H1 (cell line): ENCODE measurements at regions not wholly inside any gene's neighbourhood (a gene's known extent, or its start where the extent isn't known, plus 50 kb on each side); places are given as distances from the start of the nearest gene placed in this dataset.

Experiments
- CTCF ChIA-PET: fragments of 300-600 bp; sonication (Branson Sonifier 250); formaldehyde crosslinking; loops from one replicate; lab custom pipeline; 2021; ENCODE audit not compliant: partially characterized antibody; lab: Charles Lee
- POLR2A ChIA-PET: fragments of 300-600 bp; sonication (Branson Sonifier 250); formaldehyde crosslinking; loops from one replicate; lab custom pipeline; 2021; ENCODE audit warnings: inconsistent platforms; ENCODE audit not compliant: partially characterized antibody; lab: Charles Lee
- DNase-seq, 2 experiments: peaks; one replicate each; pipeline versions ENCODE4 v3.0.0 to v3.0.0-alpha.2; 2010 to 2022; ENCODE audit warnings: low spot score in 2 of 2, low read depth in 1 of 2, mixed read lengths in 1 of 2
- FAIRE-seq: peaks from 2 replicates; lab custom pipeline; 2011; peaks lifted over from hg19 to GRCh38; lab: Jason Lieb, UNC
- H2AFZ ChIP-seq: 2 replicates; pipeline ENCODE4 v1.8.1; 2012; ENCODE audit warnings: low read length, inconsistent platforms
- H2AK5ac ChIP-seq: 2 replicates; pipeline ENCODE4 v1.6.1; 2013; ENCODE audit warnings: low read depth, low read length
- H2BK120ac ChIP-seq: replicated peaks from 2 replicates; pipeline ENCODE3; 2013; ENCODE audit warnings: low read depth, low read length, inconsistent platforms
- H2BK12ac ChIP-seq: 2 replicates; pipeline ENCODE4 v1.6.1; 2013; ENCODE audit warnings: low read depth, low read length
- H2BK15ac ChIP-seq: 2 replicates; pipeline ENCODE4 v1.6.1; 2013; ENCODE audit warnings: low read length
- H2BK20ac ChIP-seq: 2 replicates; pipeline ENCODE4 v1.6.1; 2013; ENCODE audit warnings: low read length
- H2BK5ac ChIP-seq: 2 replicates; pipeline ENCODE4 v1.6.1; 2013; ENCODE audit warnings: low read depth, low read length
- H3K14ac ChIP-seq: 2 replicates; pipeline ENCODE4 v1.6.1; 2013; ENCODE audit warnings: inconsistent platforms; ENCODE audit not compliant: insufficient read length
- H3K18ac ChIP-seq: 2 replicates; pipeline ENCODE4 v1.6.1; 2013; ENCODE audit warnings: low read length; ENCODE audit errors: extremely low read depth
- H3K23ac ChIP-seq: 2 replicates; pipeline ENCODE4 v1.6.1; 2013; ENCODE audit warnings: inconsistent platforms; ENCODE audit not compliant: insufficient read length
- H3K23me2 ChIP-seq: 2 replicates; pipeline ENCODE4 v1.6.1; 2013; ENCODE audit warnings: low read depth, low read length
- H3K27ac ChIP-seq: 2 replicates; pipeline ENCODE4 v1.6.1; 2011; ENCODE audit warnings: low read depth, low read length, inconsistent platforms
- H3K27me3 ChIP-seq, 4 experiments: replicated peaks in 1 of 4; 1 replicate in 1 of 4; 2 replicates in 3 of 4; pipeline versions ENCODE4 v1.6.1 to v1.8.1; 2011 to 2013; ENCODE audit warnings: low read length in 3 of 4, mild to moderate bottlenecking in 3 of 4, inconsistent platforms in 2 of 4, mixed read lengths in 2 of 4, moderate library complexity in 1 of 4; ENCODE audit not compliant: control insufficient read depth in 3 of 4, insufficient read depth in 3 of 4; ENCODE audit errors: extremely low read depth in 1 of 4
- H3K36me3 ChIP-seq, 4 experiments: 2 replicates each; pipeline versions ENCODE4 v1.6.1 to v1.8.1; 2011 to 2013; ENCODE audit warnings: mild to moderate bottlenecking in 4 of 4, low read length in 3 of 4, moderate library complexity in 2 of 4, control low read depth in 1 of 4, inconsistent platforms in 1 of 4; ENCODE audit not compliant: insufficient read depth in 4 of 4, control insufficient read depth in 2 of 4
- H3K4ac ChIP-seq: replicated peaks from 2 replicates; pipeline ENCODE3; 2013; ENCODE audit warnings: low read length, low read depth, mixed read lengths, inconsistent platforms; ENCODE audit not compliant: insufficient read length
- H3K4me1 ChIP-seq, 4 experiments: replicated peaks in 1 of 4; 1 replicate in 1 of 4; 2 replicates in 3 of 4; pipeline versions ENCODE4 v1.6.1 to v1.8.1; 2011 to 2013; ENCODE audit warnings: low read length in 3 of 4, inconsistent platforms in 2 of 4, mixed read lengths in 1 of 4; ENCODE audit not compliant: insufficient read depth in 4 of 4, control insufficient read depth in 3 of 4
- H3K4me2 ChIP-seq, 2 experiments: 2 replicates each; pipeline versions ENCODE4 v1.6.1 to v1.8.1; 2011 to 2013; ENCODE audit warnings: low read depth in 2 of 2, low read length in 2 of 2, control low read depth in 1 of 2, inconsistent platforms in 1 of 2, mild to moderate bottlenecking in 1 of 2; ENCODE audit not compliant: insufficient read depth in 1 of 2
- H3K4me3 ChIP-seq, 4 experiments: fragments of 200-600, 300-600 bp in 1 of 4; sonication (generic), shearing (Covaris generic), sonication (Bioruptor Twin) in 1 of 4; 2 replicates each; pipeline versions ENCODE4 v1.5.1 to v1.8.1; 2011 to 2016; ENCODE audit warnings: low read length in 4 of 4, low read depth in 3 of 4, control low read depth in 2 of 4, inconsistent platforms in 2 of 4, mild to moderate bottlenecking in 2 of 4, mixed read lengths in 1 of 4, moderate library complexity in 1 of 4; ENCODE audit not compliant: insufficient read depth in 2 of 4; ENCODE audit errors: extremely low read depth in 1 of 4
- H3K56ac ChIP-seq: replicated peaks from 2 replicates; pipeline ENCODE3; 2013; ENCODE audit warnings: low read depth, mild to moderate bottlenecking, mixed read lengths, low read length, inconsistent platforms; ENCODE audit not compliant: insufficient read length
- H3K79me1 ChIP-seq: 2 replicates; pipeline ENCODE4 v1.6.1; 2013; ENCODE audit warnings: low read depth, low read length, control low read depth
- H3K79me2 ChIP-seq, 2 experiments: 2 replicates each; pipeline versions ENCODE4 v1.6.1 to v1.8.1; 2012 to 2013; ENCODE audit warnings: low read length in 2 of 2, mild to moderate bottlenecking in 2 of 2, inconsistent platforms in 1 of 2; ENCODE audit not compliant: insufficient read depth in 2 of 2, control insufficient read depth in 1 of 2
- H3K9ac ChIP-seq, 4 experiments: replicated peaks in 1 of 4; 1 replicate in 1 of 4; 2 replicates in 3 of 4; pipeline versions ENCODE4 v1.6.1 to v1.8.1; 2011 to 2013; ENCODE audit warnings: low read depth in 3 of 4, low read length in 3 of 4, control low read depth in 2 of 4, mild to moderate bottlenecking in 2 of 4, moderate library complexity in 2 of 4, inconsistent platforms in 1 of 4; ENCODE audit errors: extremely low read depth in 1 of 4
- H3K9me3 ChIP-seq, 2 experiments: 2 replicates each; pipeline versions ENCODE4 v1.6.1 to v1.8.1; 2012 to 2013; ENCODE audit warnings: mild to moderate bottlenecking in 2 of 2, moderate library complexity in 2 of 2, control low read depth in 1 of 2, inconsistent platforms in 1 of 2, low read depth in 1 of 2, low read length in 1 of 2, mixed read lengths in 1 of 2; ENCODE audit not compliant: insufficient read depth in 2 of 2
- H4K20me1 ChIP-seq, 2 experiments: replicated peaks in 1 of 2; 2 replicates each; pipeline versions ENCODE3 to v1.8.1; 2011 to 2013; ENCODE audit warnings: inconsistent platforms in 2 of 2, low read length in 2 of 2, mild to moderate bottlenecking in 1 of 2; ENCODE audit not compliant: insufficient read depth in 2 of 2, control insufficient read depth in 1 of 2
- H4K5ac ChIP-seq: 2 replicates; pipeline ENCODE4 v1.6.1; 2013; ENCODE audit warnings: low read length, low read depth, mixed read lengths, inconsistent platforms; ENCODE audit not compliant: insufficient read length
- H4K8ac ChIP-seq: 2 replicates; pipeline ENCODE4 v1.8.0; 2013; ENCODE audit warnings: mild to moderate bottlenecking, moderate library complexity, low read length, inconsistent platforms; ENCODE audit not compliant: insufficient read depth; ENCODE audit errors: extremely low read depth
- H4K91ac ChIP-seq: replicated peaks from 2 replicates; pipeline ENCODE3; 2013; ENCODE audit warnings: low read length, mixed read lengths, inconsistent platforms; ENCODE audit not compliant: insufficient read length
- ATF2 ChIP-seq: IDR thresholded peaks from 2 replicates; pipeline ENCODE4 v1.6.1; 2012; ENCODE audit warnings: low read length, inconsistent platforms
- CREB1 ChIP-seq: IDR thresholded peaks from 2 replicates; pipeline ENCODE4 v1.6.1; 2012; ENCODE audit warnings: inconsistent platforms
- E2F6 ChIP-seq: IDR thresholded peaks from 2 replicates; pipeline ENCODE4 v1.6.1; 2012; ENCODE audit warnings: inconsistent platforms
- EZH2 ChIP-seq: fragments of 200-600 bp; sonication (generic); IDR thresholded peaks from 2 replicates; pipeline ENCODE4 v1.7.1; 2012; ENCODE audit warnings: low read depth, mild to moderate bottlenecking, moderate library complexity, low read length, inconsistent platforms; ENCODE audit not compliant: severe bottlenecking
- FOSL1 ChIP-seq: IDR thresholded peaks from 2 replicates; pipeline ENCODE4 v1.6.1; 2011; ENCODE audit warnings: mild to moderate bottlenecking, low read depth, low read length, moderate library complexity; ENCODE audit not compliant: insufficient read depth
- JUN ChIP-seq: IDR thresholded peaks from 2 replicates; pipeline ENCODE4 v1.6.1; 2011; ENCODE audit warnings: low read depth, mild to moderate bottlenecking, improper control_type of control experiment, low read length
- KDM4A ChIP-seq: IDR thresholded peaks from one replicate; pipeline ENCODE4 v1.7.1; 2012; ENCODE audit warnings: low read depth, mild to moderate bottlenecking, moderate library complexity, low read length, inconsistent platforms; ENCODE audit not compliant: severe bottlenecking
- NRF1 ChIP-seq: IDR thresholded peaks from 2 replicates; pipeline ENCODE4 v1.6.1; 2011; ENCODE audit warnings: mild to moderate bottlenecking, low read depth, low read length, improper control_type of control experiment
- POLR2AphosphoS5 ChIP-seq: IDR thresholded peaks from 2 replicates; pipeline ENCODE4 v1.6.1; 2011; ENCODE audit warnings: low read depth, low read length
- RAD21 ChIP-seq, 2 experiments: IDR thresholded peaks in 1 of 2; conservative IDR thresholded peaks in 1 of 2; 2 replicates each; pipeline ENCODE4 v1.6.1; 2011; ENCODE audit warnings: low read depth in 2 of 2, low read length in 2 of 2, improper control_type of control experiment in 1 of 2, inconsistent platforms in 1 of 2, mild to moderate bottlenecking in 1 of 2, moderate library complexity in 1 of 2
- SP1 ChIP-seq: IDR thresholded peaks from 2 replicates; pipeline ENCODE4 v1.6.1; 2011; ENCODE audit warnings: low read depth, low read length
- SUZ12 ChIP-seq: fragments of 200-600 bp; sonication (generic); IDR thresholded peaks from 2 replicates; pipeline ENCODE4 v1.6.1; 2012; ENCODE audit warnings: mild to moderate bottlenecking, inconsistent platforms, low read length, moderate library complexity, mixed read lengths
- WGBS, 2 experiments: shearing (Covaris generic) in 1 of 2; methylation state at CpG; one replicate each; pipeline versions ENCODE4 v1.1.6 to v1.1.7; 2013 to 2015; ENCODE audit warnings: low lambda C conversion rate in 2 of 2, mixed read lengths in 2 of 2, inconsistent platforms in 1 of 2, low coverage in 1 of 2, missing lambda C conversion rate in 1 of 2; ENCODE audit not compliant: insufficient replicate concordance in 2 of 2, insufficient coverage in 1 of 2, insufficient read length in 1 of 2; ENCODE audit errors: extremely low coverage in 1 of 2, missing lambda C conversion rate in 1 of 2; 5-methylcytosine and 5-hydroxymethylcytosine counted together

GRCh38 chr13:73204952-73205351 is 146.1 kb downstream of the KLF5 start:
- DNase-seq (no peak), FAIRE-seq (no peak)
- H2AK5ac ChIP-seq: no peak overlapping the region
- POLR2A ChIA-PET: no interaction called here
- no peak overlapping the region for H2BK12ac ChIP-seq
- no peak overlapping the region for H3K4me2 ChIP-seq
- H3K4me3 ChIP-seq: no peak overlapping the region
- TF ChIP-seq E2F6 (no peak), JUN (no peak), KDM4A (no peak), RAD21 (IDR thresholded peaks at IDR 0.05 in 1 of 2, conservative IDR thresholded peaks at IDR 0.05 in 1 of 2; ENCODE audit: low read depth in 2 of 2, low read length in 2 of 2) (no peak), SP1 (no peak), FOSL1 (no peak), EZH2 (no peak), SUZ12 (no peak), POLR2AphosphoS5 (no peak), NRF1 (no peak), ATF2 (no peak), CREB1 (no peak)
- no peaks in the 10 kb centered on the region for H3K36me3 ChIP-seq
- H3K4me1 ChIP-seq: no peaks in the 10 kb centered on the region
- H3K9me3 ChIP-seq: no peaks in the 10 kb centered on the region
- no peak overlapping the region for H2BK20ac ChIP-seq
- no peak overlapping the region for H3K56ac ChIP-seq
- H4K91ac ChIP-seq: no peak overlapping the region
- H4K5ac ChIP-seq: no peak overlapping the region
- H3K14ac ChIP-seq: no peak overlapping the region
- H4K20me1 ChIP-seq: no peaks in the 10 kb centered on the region
- no peak overlapping the region for H3K4ac ChIP-seq
- no peak overlapping the region for H3K23ac ChIP-seq
- no peak overlapping the region for H2BK5ac ChIP-seq
- H3K27me3 ChIP-seq: no peaks in the 10 kb centered on the region
- no peak overlapping the region for H3K9ac ChIP-seq
- no peak overlapping the region for H4K8ac ChIP-seq
- H3K79me1 ChIP-seq: no peaks in the 10 kb centered on the region
- H3K18ac ChIP-seq: no peak overlapping the region
- no peaks in the 10 kb centered on the region for H3K79me2 ChIP-seq
- H2BK15ac ChIP-seq: no peak overlapping the region
- H2BK120ac ChIP-seq: no peak overlapping the region
- H3K23me2 ChIP-seq: no peaks in the 10 kb centered on the region
- no peak overlapping the region for H3K27ac ChIP-seq
- CTCF ChIA-PET: no interaction called here
- H2AFZ ChIP-seq: no peak overlapping the region
- 87% methylated on average over 5 of the region's 5 CpGs; no CpG with 5 or more reads in 1 of the 2 experiments for WGBS, 2 experiments
